ENCODE measurements at regions not wholly inside any gene's neighbourhood (a gene's known extent, or its start where the extent isn't known, plus 50 kb on each side); places are given as distances from the start of the nearest gene placed in this dataset.

GRCh38 chr13:30113551-30113950, 193.8 kb downstream of the KATNAL1 start:
- H3K9me1 ChIP-seq (replicated peaks; ENCODE audit: control insufficient read depth, extremely low read depth, insufficient read depth, low read length) = no peaks in the 10 kb centered on the region
- H2AFZ ChIP-seq (ENCODE audit: low read depth, low read length) = no peak overlapping the region
- no peak overlapping the region for H3K4me2 ChIP-seq (ENCODE audit: insufficient read depth, low read length)
- no peak for FAIRE-seq
- intact Hi-C loops (cut with micrococcal nuclease) (loop anchor here (1.0 kb wide), 3 partner anchors 189 to 342 kb away; no protein-coding TSS in a partner anchor), dilution Hi-C loops (cut with MboI; ENCODE audit: extremely low pct_ligation_motif_present, low sequenced_read_pairs) (no loop called here)
- no peaks in the 10 kb centered on the region for H4K20me1 ChIP-seq (replicated peaks; ENCODE audit: control insufficient read depth, extremely low read depth, insufficient read depth, low read length)
- H3K9ac ChIP-seq (replicated peaks; ENCODE audit: extremely low read depth, insufficient read depth, low read length) = no peak overlapping the region
- ChIA-PET POLR2A (no interaction called here), CTCF (interaction anchor here (0.6 to 8.4 kb wide), 28 partner anchors 11 to 741 kb away, joined by 3 to 504 read pairs (median 4); partner anchors contain the start of gene UBL3)
- H3K4me3 ChIP-seq (replicated peaks in 1 of 3; ENCODE audit: insufficient read depth in 1 of 3, low read depth in 1 of 3, low read length in 3 of 3) = no peak overlapping the region
- DNase-seq (ENCODE audit: low read depth, low spot score) = no peak
- H3K27me3 ChIP-seq (ENCODE audit: control insufficient read depth in 2 of 2, insufficient read depth in 2 of 2, low read length in 2 of 2) = peaks cover 30 to 37% of the 10 kb centered on the region in 2 experiments
- no TSS peak for BruUV-seq (replicated peaks)
- H3K27ac ChIP-seq (ENCODE audit: insufficient read depth, low read depth, low read length) = no peak overlapping the region
- TF ChIP-seq CTCF (IDR thresholded peaks at IDR 0.05; ENCODE audit: extremely low read depth in 1 of 2, insufficient read depth in 1 of 2, low read depth in 1 of 2, low read length in 2 of 2) = no peak
- no peak for TF ChIP-seq MYC (IDR thresholded peaks at IDR 0.05; ENCODE audit: low read depth, low read length)
- TF ChIP-seq JUN (IDR thresholded peaks at IDR 0.05; ENCODE audit: borderline replicate concordance, insufficient read depth, insufficient read length, low read depth) = no peak
- TF ChIP-seq MAX (IDR thresholded peaks at IDR 0.05; ENCODE audit: insufficient read depth, insufficient read length) = no peak
- TF ChIP-seq GATA2 (IDR thresholded peaks at IDR 0.05; ENCODE audit: insufficient read depth, insufficient read length, low read depth, low read length) = no peak
- no peak for TF ChIP-seq POLR2AphosphoS5 (IDR thresholded peaks at IDR 0.05; ENCODE audit: insufficient read depth, low read depth, low read length)
- TF ChIP-seq EZH2 (IDR thresholded peaks at IDR 0.05; ENCODE audit: borderline replicate concordance, low read depth, low read length, severe bottlenecking) = no peak
- no peak for TF ChIP-seq POLR2A (IDR thresholded peaks at IDR 0.05; ENCODE audit: low read depth, low read length)
- TF ChIP-seq FOS (IDR thresholded peaks at IDR 0.05; ENCODE audit: borderline replicate concordance, insufficient read depth, low read length) = no peak
- no peaks in the 10 kb centered on the region for H3K79me2 ChIP-seq (ENCODE audit: control insufficient read depth, insufficient read depth, low read length)
- no peaks in the 10 kb centered on the region for H3K36me3 ChIP-seq (ENCODE audit: control insufficient read depth in 2 of 2, extremely low read depth in 1 of 2, insufficient read depth in 2 of 2, low read length in 2 of 2)
- peaks cover 3% of the 10 kb centered on the region for H3K4me1 ChIP-seq (ENCODE audit: control insufficient read depth, extremely low read depth, insufficient read depth, low read length)
- H3K9me3 ChIP-seq (replicated peaks; ENCODE audit: control insufficient read depth, insufficient read depth, low read length) = no peaks in the 10 kb centered on the region
